Daoy (cell line): ENCODE measurements at regions not wholly inside any gene's neighbourhood (a gene's known extent, or its start where the extent isn't known, plus 50 kb on each side); places are given as distances from the start of the nearest gene placed in this dataset.

Experiments used
- DNase-seq: peaks from one replicate; pipeline ENCODE4 v3.0.0-alpha.2; 2015; ENCODE audit warnings: low read depth

DNA sequence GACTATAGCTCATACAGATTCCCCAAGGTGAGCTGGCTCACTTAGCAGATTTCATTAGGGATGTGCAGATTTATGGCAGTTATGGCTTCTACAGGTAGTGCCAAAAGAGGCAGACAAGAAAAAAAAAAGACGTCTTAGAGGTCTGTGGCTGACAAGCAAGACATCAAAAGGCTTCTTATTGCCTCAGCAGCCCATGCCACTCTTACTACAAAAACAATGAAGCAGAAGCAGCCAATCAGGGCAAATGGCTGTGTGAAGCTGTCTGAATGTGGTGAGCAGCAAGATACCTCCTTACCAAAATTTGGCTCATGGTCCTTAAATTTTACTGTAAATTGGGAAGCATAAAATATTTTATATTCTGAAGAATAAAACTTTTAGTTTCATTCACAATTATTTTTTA, 557.5 kb upstream of the GOLIM4 start:
- DNase-seq = no peak

GRCh38 chr3:168648321-168648720, 552.6 kb upstream of the GOLIM4 start:
- peak; percentile 17 for DNase-seq

DNA sequence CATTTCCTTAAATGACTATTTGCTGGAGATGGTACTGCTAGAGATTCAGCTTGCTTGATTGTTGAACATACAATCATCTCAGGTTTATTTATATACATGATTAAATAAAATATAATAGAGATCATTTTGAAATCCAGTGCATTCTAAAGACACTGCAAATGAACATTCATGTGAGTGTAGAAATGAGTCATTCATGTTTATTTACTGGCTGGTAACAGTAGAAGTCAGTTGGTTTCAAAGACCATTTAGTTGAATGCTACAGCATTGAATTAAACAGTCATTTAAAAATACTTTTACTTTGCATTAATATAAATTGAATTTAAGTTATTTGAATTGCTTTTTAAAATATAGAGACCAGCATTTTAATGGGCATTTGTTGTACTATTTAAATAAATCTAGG, 551.9 kb upstream of the GOLIM4 start:
- DNase-seq = no peak

DNA sequence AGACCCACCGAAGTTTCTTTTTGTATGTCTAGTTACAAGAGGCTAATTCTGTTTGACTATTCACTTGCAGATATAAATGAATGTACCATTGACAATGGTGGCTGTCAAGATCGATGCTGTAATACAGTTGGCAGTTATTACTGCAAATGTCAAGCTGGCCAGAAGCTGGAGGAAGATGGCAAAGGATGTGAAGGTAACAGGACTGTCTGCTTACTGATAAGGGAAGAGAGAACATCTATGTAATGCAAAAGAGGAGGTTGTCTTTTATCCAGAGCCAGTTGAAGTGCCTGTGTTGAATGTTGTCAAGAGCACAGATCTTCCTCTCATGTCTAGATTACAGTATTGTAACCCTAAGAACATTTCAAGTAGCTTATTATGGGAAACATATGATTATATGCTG, 549.5 kb upstream of the GOLIM4 start:
- DNase-seq = no peak

- no peak for DNase-seq
These were observed 532.8 kb upstream of the GOLIM4 start for GRCh38 chr3:168628549-168628948.

- no peak for DNase-seq
These were observed 529.8 kb upstream of the GOLIM4 start for GRCh38 chr3:168625477-168625876.

DNA sequence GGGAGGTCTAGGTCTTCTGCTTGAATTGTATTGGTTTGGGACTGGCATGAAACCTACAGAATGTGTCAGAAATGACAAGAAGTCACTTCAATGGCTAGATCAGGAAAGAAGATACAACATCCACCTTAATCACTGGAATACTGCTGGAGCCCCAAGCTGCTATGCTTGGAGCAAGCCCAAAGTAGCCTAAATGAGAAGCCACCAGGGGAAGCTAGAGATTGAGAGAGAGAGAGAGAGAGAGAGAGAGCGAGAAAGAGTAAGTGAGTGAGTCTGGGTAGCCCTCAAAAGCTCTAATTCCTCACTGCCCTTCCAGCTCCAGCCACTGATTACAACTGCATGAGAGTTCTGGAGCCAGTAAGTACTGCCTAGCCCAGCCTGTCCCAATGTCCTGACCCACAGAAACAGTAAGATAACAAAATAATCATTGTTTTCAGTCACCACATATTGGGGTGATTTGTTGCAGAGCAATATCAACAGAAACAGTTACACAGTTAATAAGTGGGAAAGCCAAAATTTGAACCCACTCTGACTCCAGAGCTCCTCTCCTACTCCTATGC, 529.2 kb upstream of the GOLIM4 start:
- DNase-seq = no peak

DNA sequence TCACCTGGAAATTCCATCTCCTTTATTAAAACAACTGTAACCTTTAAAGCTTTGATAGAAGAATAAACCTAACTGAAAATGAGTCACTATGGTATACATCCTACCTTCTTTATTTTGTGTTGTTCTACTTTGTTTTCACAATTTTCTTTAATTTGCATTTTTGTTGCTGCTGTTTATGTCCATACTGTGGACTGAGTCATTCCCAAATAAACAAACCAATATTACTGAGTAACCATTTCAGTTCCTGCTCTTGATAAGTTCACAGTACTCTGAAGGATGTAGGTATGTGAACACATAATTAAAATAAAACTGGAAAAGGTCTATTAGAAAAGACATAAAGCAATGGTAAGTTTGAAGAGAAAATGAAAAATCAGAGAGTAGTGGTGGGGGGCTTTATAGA, 528.5 kb upstream of the GOLIM4 start:
- DNase-seq = no peak

DNA sequence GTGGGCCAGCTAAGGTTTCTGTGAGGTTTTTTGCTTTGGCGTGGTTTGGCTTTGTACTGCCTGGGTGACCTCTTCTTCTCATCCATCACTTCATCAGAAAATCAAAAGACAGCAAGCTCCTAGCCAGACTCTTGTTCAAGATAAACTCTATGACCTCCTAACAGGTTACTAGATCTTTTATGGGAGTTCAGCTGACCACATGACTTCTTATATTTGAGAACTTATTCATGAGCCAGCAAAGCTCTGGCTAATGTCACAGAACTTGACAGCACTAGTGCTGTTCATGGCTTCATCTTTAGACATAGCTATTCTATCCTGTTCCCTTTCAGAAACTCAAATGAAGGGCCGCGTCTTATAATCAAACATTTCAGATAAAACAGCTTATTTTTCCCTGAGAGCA, 527.1 kb upstream of the GOLIM4 start:
- DNase-seq = no peak

GRCh38 chr3:168620854-168621253, 525.1 kb upstream of the GOLIM4 start:
- DNase-seq = peak; percentile 55

DNA sequence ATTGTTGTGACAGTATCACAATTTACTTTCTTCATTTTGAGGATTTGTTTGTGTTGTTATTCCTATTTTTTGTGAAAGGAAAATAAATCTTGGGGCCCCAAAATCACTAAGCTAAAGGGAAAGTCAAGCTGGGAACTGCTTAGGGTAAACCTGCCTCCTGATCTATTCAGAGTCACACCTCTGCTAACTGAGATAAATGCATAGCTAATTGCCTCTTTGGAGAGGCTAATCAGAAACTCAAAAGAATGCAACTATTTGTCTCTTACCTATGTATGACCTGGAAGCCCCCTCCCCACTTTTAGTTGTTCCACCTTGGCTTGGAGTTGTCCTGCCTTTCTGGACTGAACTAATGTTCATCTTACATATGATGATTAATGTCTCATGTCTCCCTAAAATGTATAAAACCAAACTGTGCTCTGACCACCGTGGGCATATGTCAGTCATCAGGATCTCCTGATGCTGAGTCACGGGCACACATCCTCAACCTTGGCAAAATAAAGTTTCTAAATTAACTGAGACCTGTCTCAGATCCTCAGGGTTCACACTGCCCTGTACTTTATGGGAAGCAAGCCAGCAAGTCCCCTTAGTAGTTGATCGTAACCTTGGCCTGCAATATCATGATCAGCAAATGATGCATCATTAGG, 523.2 kb upstream of the GOLIM4 start:
- no peak for DNase-seq

DNA sequence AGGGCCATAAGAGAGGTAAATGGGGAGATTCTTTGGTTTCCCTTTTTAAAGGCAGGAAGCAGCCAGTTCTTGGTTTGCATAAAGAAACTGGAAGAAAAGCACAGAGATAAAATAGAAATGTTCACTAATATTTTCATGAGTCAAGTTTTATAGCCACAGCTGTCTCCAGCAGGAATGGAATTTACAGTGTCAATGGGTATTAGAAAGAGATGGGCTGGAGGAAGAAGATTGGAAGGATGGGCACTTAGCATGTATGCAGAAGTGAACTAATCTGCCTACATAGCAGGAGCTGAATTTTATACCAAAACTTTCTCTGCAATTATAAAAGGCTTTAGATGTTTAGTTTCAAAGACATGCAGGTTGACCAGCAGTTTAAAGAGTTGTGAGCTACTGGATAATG, 521.9 kb upstream of the GOLIM4 start:
- DNase-seq = no peak

- no peak for DNase-seq
These were observed 521.2 kb upstream of the GOLIM4 start for GRCh38 chr3:168616915-168617314.

DNA sequence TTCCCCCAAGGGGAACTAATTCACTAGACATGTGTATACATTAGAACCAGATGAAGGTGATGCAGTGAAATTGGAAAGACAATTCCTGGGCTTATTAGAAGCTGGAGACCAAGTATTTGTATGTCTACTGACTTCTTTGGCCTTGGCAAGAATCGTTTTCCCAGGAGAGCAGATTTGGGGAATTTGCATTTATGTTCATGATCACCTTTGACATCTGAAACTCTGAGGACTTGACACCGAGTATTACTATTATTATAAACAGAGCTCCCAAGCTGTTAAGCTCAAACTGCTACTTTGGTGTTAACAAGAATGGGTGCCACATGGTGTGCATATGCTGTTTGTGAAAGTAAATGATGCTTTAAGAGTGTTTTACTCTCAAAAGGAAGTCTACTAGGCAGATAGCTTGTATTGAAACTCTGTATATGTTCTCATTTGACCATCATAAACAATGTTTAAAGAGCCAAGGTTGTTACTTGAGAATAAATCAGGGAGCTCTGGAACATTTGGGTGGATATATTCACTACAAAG, 519.8 kb upstream of the GOLIM4 start:
- DNase-seq = no peak

- DNase-seq = no peak
These were observed 517.4 kb upstream of the GOLIM4 start for GRCh38 chr3:168613151-168613550.

DNA sequence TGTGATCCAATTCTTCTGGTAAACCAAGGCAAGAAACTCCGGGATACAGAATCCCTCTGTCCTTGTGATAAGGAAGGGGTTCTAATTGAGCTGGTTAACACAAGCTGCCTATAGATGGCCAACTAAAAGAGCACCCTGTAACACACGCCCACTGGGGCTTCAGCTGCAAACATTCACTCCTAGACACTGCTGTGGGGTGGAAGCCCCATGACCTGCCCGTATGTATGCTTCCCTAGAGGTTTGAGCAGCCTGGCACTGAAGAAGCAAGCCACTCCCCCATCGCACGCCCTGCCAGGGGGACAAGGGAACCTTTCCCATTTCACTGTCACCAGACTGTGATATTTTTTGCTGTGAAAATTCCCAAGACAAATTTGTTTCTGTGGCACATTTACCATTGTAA, 516.9 kb upstream of the GOLIM4 start:
- DNase-seq = no peak

DNA sequence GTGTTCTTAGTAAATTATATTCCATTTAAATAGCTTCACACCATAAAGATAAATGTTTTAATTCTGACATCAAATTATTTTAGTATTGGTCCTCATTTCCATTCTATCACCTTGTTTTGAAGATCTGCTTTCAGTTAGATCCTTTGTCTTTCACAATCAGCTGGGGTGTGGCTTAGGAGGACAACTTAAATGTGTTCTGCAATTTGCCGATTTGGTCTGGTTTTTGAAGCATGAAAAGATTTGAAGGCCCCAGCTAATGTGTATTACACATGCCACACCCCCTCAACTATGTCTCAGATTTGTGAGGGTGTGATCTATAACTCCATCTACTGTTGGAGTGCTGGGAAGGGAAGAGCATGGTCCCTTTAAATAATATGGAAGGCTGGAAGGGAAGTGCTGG, 516.1 kb upstream of the GOLIM4 start:
- no peak for DNase-seq

- DNase-seq = no peak
These were observed 513.2 kb upstream of the GOLIM4 start for GRCh38 chr3:168608926-168609325.

- no peak for DNase-seq
These were observed 509.0 kb upstream of the GOLIM4 start for GRCh38 chr3:168604767-168605166.

DNA sequence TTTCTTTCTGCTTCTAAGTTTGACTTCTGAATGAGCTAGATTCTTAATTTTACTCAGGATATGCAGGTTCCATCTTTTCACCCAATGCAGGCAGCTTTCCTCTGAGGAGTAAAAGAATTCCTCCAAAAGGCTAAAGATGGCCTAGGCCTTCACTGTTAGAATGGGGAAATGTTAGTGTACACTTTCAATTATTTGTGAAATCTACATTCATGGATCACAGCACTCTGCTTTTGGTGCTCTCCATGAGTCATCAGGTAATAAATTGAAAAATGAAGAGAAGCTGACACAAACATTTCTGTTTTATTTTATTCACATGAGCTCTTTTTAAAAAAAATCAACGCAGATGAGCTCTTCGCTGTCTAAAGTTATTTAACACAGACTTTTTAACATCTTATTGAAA, 502.5 kb upstream of the GOLIM4 start:
- no peak for DNase-seq

GRCh38 chr3:168596175-168596823, 500.6 kb upstream of the GOLIM4 start:
- no peak for DNase-seq

GRCh38 chr3:168591587-168591986, 495.9 kb upstream of the GOLIM4 start:
- DNase-seq = no peak

DNA sequence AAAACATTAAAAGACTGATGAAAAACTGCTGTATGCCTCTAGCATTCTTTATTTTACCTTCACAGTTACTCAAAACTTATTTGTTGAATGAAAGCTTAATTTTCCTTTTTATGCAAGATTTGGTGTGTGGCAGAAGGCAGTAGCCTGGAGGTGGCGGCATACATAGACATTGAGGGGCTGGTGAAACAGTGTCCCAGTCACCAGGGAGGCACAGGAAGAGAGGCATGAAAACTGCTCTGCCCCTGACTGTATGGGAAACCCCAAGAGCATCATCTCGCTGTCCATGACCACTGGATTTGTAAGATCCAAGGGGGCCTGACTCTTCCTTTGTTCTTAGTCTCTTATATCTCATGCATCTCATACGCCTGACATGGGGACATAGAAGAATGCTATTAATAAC, 493.7 kb upstream of the GOLIM4 start:
- no peak for DNase-seq
